GM12872 (cell line): ENCODE measurements at regions not wholly inside any gene's neighbourhood (a gene's known extent, or its start where the extent isn't known, plus 50 kb on each side); places are given as distances from the start of the nearest gene placed in this dataset.

Experiments used
- CTCF ChIP-seq: IDR thresholded peaks from 3 replicates; pipeline ENCODE4 v1.5.1; 2011; ENCODE audit warnings: low read depth, mild to moderate bottlenecking, low read length, moderate library complexity; ENCODE audit not compliant: insufficient read depth

DNA sequence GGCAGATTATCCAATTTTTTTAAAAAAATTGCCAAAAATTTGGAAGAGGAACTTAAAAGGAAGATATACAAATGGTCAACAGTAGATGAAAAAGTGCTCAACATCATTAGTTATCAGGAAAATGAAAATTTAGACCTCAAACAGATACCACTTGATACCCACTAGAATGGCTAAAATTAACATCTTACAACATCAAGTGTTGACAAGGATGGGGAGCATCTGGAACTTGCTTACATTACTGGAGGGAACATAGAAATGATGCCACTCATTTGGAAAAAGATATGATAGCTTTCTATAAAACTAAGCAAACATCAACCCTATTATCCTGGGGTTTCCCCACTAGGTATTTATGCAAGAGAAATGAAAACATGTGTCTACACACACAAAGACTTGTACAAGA, 284.5 kb upstream of the CHRNA7 start:
- no peak for TF ChIP-seq CTCF

GRCh38 chr15:31752065-31752762, 278.1 kb upstream of the CHRNA7 start:
- TF ChIP-seq CTCF, result no peak

DNA sequence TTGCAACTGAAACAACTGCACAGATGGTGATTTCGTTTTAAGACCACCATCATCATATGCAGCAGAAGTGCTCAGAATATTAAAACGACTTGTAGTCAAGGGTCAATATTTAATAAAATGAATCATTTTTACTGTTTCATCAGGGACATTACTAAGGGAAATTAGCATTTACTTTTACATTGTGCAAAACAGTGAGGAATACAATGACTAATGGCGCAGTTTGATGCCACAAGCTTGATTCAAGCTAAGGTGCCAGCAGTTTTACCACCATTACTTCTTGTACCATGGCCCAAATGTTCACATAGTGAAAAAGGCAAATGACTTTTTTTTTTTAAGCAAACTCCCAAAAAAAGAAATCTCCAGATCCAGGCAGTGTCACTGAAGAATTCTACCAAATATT, 277.4 kb upstream of the CHRNA7 start:
- no peak for TF ChIP-seq CTCF

GRCh38 chr15:31758126-31758525, 272.2 kb upstream of the CHRNA7 start:
- TF ChIP-seq CTCF, result no peak

DNA sequence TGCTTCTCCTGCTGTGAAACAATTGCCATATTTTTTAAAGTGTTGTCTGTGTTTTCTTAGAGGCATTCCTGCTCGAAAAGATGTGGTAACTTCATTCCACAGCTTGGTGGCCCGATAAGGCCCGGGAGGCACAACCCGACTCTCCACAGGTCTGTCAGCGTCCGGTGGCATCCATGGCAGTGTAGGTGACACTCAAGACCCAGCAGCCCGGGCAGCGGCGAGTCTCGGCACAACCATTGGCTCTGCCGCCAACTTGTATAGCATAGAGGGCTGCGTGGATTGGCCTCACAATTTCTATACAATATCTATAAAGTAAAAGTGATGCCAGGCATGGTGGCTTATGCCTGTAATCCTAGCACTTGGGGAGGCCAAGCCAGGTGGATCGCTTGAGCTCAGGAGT, 262.3 kb upstream of the CHRNA7 start:
- no peak for TF ChIP-seq CTCF

DNA sequence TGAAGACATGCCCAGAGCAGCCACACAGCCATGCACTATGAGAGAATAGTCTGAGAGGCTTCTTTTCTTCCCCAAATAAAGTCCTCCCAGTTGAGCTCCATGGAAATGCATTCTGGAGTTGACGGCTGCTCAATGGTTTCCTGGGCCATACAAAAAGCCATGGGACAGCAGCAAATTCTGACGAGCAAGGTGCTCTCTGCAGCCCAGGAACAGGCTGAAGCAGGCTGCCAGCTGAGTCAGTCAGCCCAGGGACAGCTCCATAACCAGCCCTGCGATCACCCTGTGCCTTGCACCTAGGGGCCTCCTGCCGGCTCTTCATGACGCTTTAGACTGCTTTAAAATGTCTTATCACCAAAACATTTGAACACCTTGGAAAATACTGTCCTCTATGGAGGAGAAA, 256.3 kb upstream of the CHRNA7 start:
- TF ChIP-seq CTCF, result no peak

- TF ChIP-seq CTCF, result no peak
These were observed 254.3 kb upstream of the CHRNA7 start for GRCh38 chr15:31776039-31776438.
